GM23338 (cell line): ENCODE measurements at regions not wholly inside any gene's neighbourhood (a gene's known extent, or its start where the extent isn't known, plus 50 kb on each side); places are given as distances from the start of the nearest gene placed in this dataset.

Experiments used
- CREB1 ChIP-seq: fragments of 250-450 bp; sonication (Bioruptor Pico); IDR thresholded peaks from 2 replicates; pipeline ENCODE4 v1.5.0; 2020; ENCODE audit warnings: low read depth, mild to moderate bottlenecking, moderate library complexity
- CTCF ChIP-seq, 2 experiments: fragments of 200-600 bp in 1 of 2; sonication (generic) in 1 of 2; conservative IDR thresholded peaks; 2 replicates each; pipeline versions ENCODE4 v1.5.1 to v1.6.1; 2016 to 2017; ENCODE audit warnings: antibody characterized with exemption in 2 of 2, low read depth in 2 of 2, mild to moderate bottlenecking in 2 of 2, moderate library complexity in 1 of 2
- ETS1 ChIP-seq: IDR thresholded peaks from 2 replicates; pipeline ENCODE4 v1.6.1; 2016; ENCODE audit warnings: antibody characterized with exemption
- EZH2phosphoT487 ChIP-seq: fragments of 200-600 bp; sonication (generic); IDR thresholded peaks from one replicate; pipeline ENCODE4 v1.8.1; 2018; ENCODE audit warnings: antibody characterized with exemption; ENCODE audit not compliant: unreplicated experiment
- POLR2AphosphoS5 ChIP-seq: IDR thresholded peaks from 2 replicates; pipeline ENCODE4 v1.6.1; 2016; ENCODE audit warnings: antibody characterized with exemption, low read depth
- STAT1 ChIP-seq: IDR thresholded peaks from one replicate; pipeline ENCODE4 v1.6.1; 2016; ENCODE audit warnings: antibody characterized with exemption; ENCODE audit not compliant: unreplicated experiment
- ZNF114 ChIP-seq: fragments of 250-450 bp; sonication (Bioruptor Pico); IDR thresholded peaks from 2 replicates; pipeline ENCODE4 v1.5.0; 2020; ENCODE audit warnings: mild to moderate bottlenecking, moderate library complexity
- ZNF331 ChIP-seq: fragments of 250-450 bp; sonication (Bioruptor Pico); IDR thresholded peaks from 2 replicates; pipeline ENCODE4 v1.5.0; 2020; ENCODE audit warnings: low read depth, mild to moderate bottlenecking, moderate library complexity

GRCh38 chr12:88802096-88802706 lies 221.9 kb upstream of the KITLG start:
- TF ChIP-seq CTCF (conservative IDR thresholded peaks at IDR 0.05; ENCODE audit: low read depth in 2 of 2) = no peak
- TF ChIP-seq POLR2AphosphoS5 = no peak
- TF ChIP-seq EZH2phosphoT487 = no peak
- TF ChIP-seq ZNF114 (CRISPR knock-in tag) = no peak
- no peak for TF ChIP-seq ZNF331 (CRISPR knock-in tag)
- no peak for TF ChIP-seq CREB1
- TF ChIP-seq ETS1 = no peak
- no peak for TF ChIP-seq STAT1
